GM21381 (cell line): ENCODE measurements at regions not wholly inside any gene's neighbourhood (a gene's known extent, or its start where the extent isn't known, plus 50 kb on each side); places are given as distances from the start of the nearest gene placed in this dataset.

Source experiments
- ATAC-seq: cut with Tn5 transposase; IDR thresholded peaks from one replicate; pipeline ENCODE4 v1.9.1; 2021; ENCODE audit warnings: mild to moderate bottlenecking, moderate library complexity; ENCODE audit not compliant: unreplicated experiment

DNA sequence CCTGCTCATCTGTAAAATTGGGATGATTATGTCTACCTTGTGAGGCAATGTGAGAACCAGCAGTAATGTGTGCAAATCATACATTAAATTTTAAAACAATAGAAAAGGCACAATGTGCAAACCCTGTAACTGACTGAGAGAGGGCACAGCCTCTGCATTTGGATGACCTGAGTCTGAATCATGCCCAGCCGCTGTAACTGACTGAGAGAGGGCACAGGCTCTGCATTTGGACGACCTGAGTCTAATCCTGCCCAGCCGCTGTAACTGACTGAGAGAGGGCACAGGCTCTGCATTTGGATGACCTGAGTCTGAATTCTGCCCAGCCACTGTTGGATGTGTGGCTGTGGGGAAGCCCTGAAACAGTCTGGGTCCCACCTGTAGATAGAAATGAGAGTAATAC, 351.5 kb upstream of the SHH start:
- ATAC-seq = no peak

DNA sequence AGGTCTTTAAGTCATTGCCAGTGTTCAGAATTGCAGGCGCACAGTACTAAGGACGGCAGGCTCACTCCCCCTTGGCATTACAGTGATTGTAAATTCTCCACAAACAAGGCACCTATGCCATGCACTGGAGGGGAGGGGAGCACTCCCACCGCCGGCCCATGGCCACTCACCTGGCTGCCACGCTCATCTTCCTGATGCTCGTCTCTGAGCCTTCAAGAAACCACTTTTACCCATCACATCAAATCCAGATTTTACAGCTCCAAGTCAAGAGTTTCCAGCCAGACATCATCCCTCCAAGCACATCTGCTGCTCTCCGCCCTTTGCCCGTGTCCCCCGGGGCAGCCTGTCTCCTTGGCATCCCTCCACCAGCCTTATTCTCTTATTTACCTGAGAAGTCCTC, 350.2 kb upstream of the SHH start:
- ATAC-seq = no peak

DNA sequence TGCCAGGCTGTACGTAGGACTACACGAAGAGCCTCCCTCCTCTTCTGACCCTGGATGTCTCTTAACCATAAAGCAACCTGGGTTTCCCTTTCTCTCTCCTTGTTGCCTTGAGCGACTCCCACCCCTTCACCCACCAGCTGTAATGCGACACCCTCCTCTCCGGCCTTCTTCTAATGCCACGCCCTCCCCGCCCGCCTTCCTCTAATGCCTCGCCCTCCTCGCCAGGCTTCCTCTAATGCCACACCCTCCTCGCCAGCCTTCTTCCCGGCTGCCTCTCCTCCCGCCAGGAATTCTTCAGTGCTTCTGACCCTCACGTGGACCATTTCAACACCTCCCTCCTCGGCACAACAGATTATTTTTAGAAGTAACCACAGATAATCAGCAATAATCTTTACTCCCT, 348.5 kb upstream of the SHH start:
- ATAC-seq = no peak

DNA sequence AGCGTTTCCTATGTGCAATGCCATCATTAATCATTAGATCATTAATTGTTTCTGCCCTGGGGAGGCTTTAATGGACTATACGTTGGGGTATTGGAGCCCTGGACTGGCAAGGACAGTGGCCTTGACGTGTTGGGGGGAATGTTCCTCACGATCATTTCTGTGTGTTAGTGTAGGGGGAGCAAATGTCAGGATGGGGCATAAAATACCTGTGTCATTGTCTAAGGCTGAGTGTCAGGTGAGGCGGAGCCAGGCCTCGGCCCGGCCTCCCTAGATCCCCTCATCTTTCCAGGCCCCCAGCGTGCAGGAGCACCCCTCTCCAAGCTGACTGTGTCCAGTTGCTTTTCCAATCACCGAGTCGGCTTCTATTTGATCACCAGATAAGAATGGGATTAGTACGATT, 346.4 kb upstream of the SHH start:
- no peak for ATAC-seq

DNA sequence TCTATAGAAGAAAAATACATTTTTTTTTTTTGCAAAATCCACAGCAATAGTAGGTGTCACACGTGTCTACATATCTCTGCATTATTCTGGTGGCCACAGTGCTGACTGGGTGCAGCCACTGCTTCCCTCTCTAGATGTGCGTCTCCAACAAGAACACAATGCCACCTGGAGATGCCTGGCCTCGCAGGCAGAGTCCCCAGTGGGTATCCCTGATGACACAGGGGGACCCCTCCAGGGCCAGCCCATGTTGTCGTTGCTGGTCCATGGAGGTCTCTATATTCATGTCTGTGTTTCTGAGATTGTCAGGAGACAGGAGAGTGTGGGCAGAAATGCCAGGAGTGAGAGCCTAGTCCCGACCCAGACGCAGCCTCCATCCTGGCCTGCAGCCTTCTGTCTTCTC, 345.9 kb upstream of the SHH start:
- ATAC-seq = no peak

DNA sequence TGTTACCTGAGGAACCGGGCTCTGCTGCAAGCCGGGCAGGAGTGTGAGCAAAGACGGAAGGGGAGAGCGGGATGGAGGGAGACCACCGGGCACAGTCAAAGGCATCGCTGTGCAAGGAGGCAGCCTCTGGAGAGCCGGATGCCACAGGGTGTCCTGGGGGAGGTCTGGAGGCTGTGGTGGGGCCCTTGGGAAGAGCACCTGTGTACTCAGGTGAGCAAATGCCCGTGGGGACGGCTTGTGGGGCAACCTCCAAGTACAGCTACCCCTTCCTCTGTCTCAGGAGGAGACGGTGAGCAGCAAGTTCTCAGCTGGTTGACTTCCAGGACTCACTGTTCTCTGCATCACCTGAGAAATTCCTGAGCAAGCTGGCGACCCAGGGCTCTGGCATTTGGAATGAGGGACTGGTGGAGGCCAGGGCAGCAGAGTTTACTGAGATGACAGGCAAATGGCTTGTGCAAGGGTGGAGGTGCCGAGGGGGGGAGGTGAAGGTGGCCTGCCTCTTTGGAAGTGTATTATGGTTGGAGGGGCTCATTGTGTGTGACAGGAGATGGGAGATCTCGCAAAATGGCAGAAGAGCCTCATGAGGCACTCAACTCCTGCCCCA, 345.2 kb upstream of the SHH start:
- no peak for ATAC-seq

DNA sequence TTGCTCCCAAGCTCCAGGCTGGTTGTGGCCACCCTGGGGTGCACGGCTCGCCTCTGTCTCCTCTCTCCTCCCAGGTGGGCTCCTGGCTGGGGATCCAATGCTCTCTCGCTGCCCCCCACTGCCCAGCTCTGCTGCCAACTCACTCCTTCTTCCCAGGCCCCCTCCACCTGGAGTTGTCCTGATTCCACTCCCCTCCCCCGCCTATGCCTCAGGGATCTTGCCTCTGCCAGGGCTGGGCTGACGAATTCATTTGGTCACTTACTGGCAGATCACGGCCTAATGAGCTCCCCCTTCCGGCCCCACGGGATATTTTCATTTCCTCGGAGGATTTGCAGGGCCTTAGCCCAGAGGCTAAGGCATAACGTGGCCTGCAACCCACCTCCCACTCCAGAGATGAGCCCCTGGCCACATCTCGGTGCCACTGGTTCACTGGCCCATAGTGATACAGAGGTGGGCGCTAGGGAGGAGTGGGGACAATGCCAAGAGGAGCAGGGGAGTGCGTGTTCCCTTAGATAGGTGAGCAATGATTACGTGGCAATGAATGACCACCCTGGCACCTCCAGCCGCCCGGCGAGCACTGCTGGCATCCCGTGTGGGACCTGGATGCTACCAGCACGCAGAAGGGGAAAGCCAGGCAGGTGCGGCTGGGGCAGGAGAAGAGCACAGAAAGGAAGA, 344.6 kb upstream of the SHH start:
- ATAC-seq = no peak

DNA sequence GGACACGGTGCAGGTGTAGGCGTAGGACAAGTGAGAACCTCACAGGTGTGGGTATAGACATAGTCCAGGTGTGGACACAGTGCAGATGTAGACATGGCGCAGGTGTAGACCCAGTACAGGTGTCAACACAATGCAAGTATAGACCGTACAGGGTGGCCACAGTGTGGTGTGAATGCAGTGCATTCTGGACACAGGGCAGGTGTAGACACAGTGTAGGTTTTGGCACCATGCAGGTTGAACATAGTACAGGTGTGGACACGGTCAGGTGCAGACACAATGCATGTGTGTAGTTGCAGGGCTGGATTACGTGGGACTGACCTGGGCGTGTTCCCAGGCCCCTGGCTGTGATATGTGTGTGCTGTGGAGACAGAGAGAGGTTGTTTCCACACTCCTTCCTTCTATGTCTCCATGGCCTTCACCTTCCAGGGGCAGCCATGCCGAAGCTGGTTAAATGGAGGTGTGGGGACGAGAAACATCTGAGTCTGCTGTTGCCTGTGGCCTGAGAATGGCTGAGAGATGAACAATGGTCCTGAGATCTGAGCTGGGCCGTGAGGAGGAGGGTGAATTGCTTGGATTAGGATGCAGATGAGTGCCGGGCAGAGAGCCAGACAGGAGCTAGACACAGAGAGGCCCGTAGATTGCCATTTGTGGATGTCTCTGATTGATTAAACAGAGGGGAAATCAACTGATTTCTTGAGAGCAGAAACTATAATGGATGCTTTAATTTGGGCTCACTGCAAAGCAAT, 343.9 kb upstream of the SHH start:
- ATAC-seq = no peak

DNA sequence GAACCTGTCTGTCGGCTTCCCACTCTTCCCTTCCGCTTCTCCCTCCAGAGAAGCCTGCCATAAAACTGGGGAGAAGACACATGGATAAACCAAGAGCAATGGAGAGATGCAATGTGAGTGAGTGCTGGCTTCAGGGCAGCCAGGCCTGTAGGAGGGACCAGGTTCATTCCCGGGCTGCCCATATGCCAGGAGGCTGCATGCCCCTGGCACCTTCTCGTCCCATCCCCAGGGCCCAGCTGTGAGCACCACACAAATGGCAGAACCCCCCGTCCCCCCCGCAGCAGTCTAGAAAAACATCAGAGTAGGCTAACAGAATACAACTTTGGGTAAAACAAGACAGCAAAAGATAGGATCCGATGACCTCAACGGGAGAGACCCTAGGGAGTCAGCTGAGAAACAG, 341.3 kb upstream of the SHH start:
- no peak for ATAC-seq

DNA sequence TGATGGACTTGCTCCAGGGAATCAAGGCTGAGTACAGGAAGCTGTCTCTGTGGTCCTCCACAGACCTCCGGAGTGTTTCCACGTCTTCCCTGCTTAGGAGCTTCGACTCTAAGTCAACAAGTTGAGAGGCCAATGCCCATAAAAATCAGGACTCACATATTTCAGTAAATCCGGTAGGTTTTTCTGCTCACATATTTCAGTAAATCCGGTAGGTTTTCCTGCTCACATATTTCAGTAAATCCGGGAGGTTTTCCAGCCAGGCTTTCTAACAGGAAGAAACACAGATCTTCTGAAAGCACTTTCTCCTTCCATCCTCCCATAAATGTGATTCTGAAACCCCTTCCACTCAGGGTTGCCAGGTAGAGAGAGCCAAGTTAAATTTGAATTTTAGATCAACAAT, 340.1 kb upstream of the SHH start:
- no peak for ATAC-seq

DNA sequence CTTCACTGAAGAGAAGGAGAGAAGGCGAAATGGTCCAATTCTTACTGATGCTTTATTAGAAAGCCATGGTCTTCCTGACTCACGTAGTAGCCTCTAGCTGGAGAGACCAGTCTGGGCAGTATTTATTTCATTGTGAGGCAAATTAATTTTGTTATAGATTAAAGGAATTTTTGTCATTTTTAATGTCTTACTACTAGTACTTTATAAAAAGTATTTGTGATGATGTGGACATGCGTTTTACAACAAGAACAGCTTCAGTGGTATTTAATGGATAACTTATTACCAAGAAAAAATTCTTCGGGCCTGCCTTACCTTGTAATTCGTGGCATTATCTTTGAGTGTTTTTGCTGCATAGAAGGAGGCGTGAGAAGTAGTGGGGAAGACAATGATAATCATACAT, 339.4 kb upstream of the SHH start:
- ATAC-seq = no peak

DNA sequence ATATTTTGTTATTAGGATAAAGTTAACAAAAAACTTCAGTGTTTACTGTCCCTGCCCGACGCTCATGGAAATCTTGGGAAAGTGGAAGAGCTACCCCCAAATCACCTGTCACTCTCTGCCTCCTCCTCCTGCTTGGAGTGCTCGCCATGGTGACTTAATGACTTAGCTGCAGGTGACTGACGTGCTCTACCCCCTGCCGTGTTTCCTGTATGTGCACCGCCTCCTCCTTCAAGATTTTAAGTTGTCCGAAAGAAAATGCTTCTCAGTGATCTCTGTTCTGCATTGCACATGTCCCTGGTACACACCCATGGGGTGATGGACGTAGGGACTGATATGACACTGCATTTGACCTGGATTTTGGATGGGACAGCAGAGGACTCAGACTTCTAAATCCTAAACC, 338.8 kb upstream of the SHH start:
- no peak for ATAC-seq

DNA sequence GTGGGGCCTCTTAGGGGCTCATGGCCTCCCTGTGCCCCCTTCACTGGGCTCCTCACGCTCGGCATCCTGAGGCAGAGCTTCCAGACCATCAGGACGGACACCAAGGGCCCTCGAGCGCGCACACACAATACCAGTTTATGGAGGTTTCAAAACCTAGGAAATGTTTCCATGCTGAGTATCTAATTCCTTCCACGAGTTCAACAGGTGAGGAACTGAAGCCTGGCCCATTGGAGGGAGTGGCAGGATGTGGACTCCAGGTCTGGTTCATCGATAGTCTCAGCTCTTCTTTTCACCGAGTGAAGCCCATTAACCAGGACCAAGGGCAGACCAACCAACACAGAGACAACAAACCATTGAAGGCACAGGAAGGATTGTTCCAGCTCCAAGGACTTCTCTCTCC, 336.7 kb upstream of the SHH start:
- ATAC-seq = no peak

DNA sequence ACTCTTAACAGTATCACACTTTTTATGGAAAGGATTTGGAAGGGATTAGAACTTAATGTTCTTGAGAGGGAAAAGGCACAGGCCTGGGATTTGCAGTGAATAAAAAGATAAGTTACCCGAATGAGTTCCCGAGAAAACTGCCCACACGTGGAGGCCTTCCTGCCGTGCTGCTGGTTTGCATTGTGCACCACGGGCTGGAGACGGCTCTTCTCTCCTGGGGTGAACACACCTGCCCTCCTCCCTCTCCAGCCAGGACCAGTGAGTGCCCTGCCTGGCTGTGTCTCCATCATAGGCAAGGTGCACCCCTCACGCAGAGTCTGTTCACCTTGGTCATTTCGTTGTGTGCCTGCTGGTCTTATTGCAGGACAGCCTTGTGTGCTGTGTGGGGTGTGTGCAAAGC, 336.3 kb upstream of the SHH start:
- no peak for ATAC-seq

DNA sequence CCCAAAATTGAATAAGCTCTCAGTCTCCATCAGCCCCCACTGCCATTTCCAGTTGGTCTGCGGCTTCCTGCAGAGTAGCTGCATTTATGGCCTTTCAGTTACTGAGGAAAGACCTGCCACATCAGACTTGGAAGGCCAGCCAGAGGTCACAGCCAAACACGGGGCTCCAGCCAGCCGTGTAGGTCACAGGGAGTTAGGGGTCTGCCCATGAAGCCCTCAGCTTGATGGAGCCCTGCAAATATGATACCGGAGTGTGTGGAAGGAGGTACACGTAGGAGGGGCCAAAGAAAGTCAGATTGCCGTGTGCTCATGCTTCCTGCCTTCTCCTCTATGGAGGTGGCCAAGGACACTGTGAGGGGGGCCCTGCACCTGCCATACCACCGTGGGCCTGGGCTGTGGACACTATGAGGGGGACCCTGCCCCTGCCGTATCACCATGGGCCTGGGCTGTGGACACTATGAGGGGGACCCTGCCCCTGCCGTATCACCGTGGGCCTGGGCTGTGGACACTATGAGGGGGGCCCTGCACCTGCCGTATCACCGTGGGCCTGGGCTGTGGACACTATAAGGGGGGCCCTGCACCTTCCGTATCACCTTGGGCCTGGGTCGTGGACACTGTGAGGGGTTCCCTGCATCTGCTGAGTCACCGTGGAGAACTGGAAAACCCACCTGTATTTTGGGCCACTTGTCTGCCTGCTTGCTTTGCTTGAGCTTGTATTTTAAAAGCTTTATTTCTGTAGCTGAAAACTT, 335.7 kb upstream of the SHH start:
- no peak for ATAC-seq

DNA sequence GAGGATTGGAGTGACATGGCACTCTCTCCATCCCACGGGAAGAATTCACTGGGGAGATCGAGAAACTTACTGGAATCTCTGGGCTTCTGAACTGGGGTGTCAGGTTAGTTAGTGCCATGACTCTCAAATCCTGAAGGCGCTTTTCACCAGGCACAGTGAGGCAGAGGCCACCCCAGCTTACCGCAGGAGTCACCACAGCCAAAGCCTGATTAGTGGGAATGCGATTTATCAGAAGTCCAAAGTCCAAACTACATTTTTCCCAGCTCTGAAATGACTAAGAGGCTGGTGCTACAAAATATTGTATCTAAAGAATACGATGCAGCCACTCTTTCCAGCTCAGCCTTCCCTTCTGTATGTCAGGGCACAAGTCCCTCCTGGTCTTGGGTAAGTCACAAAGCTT, 334.8 kb upstream of the SHH start:
- no peak for ATAC-seq

DNA sequence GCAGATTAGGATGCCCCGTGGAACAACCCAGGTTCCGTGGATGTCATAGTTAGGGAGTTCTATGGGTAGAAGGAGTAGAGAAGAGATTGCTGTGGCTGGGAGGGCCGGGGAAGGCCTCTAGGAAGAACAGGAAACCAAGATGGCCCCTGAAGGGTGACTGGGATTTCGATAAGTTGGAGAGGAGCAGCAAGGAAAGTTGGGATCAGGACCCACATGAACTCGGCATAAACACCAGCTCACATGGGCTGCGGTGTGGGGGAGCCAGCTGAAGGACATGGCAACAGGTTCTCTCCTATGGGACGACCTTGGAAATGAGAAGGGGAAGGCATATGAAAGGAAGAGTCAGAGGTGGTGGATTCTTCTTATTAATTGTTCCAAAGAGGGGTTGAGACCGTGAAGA, 333.7 kb upstream of the SHH start:
- ATAC-seq = no peak

DNA sequence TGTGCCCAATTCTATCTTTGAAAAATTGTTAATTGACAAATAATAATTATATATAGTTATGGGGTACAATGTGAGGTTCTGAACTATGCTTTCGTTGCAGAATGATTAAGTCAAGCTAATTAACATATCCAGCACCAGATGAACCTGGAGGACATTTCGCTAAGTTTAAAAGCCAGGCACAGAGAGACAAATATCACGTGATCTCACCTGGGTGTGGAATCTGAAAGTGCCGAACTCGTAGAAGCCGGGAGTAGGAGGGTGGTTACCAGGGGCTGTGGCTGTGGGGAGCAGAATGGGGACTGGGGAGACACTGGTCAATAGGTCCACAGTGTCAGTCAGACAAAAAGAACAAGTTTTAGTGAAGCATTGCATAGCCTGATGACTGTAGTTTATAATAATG, 332.9 kb upstream of the SHH start:
- no peak for ATAC-seq

DNA sequence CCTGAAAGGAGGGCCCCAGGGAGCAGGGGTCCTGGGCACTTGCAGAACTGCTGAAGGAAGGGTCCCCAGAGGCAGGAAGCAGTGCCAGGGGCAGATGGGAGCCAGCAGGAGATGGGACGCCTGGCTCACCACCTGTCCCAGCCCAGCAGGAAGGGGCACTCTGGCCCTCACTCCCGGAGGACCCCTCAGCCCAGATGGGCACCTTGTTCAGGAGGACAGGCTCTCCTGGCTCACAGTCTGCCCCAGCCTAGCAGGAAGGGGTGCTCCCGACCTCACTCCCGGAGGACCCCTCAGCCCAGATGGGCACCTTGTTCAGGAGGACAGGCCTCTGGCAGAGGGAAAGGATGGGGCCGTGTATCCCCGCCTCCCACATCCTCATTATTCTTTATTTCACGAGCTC, 331.4 kb upstream of the SHH start:
- ATAC-seq = no peak

DNA sequence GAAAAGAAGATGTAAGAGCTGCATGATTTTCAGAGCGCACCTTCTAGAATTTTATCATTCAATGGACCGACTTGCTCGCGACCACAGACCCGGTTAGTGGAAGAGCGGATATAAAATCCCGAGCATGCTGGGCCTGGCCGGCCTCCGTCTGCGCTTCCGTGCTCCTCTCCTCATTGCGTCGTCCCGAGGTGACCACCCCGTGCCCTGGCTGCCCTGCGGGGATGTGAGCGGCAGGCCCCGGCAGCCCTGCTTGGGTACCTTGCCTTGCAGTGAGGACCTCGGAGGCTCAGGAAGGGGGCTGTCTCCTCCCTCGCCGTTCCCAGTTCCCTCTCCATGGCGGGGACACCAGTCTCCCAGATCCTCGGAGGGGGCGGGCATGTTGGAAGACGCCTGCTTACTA, 330.9 kb upstream of the SHH start:
- ATAC-seq = no peak

DNA sequence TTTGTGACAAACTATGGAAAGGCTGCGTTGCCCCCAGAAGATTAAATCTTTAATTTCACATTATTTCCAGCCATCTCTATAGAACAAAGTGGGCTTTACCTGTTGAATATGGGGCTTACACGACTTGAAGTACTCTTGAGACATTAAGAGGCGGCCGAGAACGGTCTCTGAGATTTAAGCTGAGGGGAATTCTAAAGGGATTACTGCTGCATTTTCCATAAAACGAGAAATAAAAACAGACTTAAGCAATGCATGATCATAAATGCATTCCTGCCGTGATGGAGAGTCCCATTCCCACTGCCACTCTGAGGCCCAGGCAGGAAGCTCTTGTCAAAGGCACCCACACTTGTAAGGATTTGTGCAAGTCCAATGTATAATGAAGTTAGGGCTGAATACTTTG, 329.7 kb upstream of the SHH start:
- ATAC-seq = no peak

DNA sequence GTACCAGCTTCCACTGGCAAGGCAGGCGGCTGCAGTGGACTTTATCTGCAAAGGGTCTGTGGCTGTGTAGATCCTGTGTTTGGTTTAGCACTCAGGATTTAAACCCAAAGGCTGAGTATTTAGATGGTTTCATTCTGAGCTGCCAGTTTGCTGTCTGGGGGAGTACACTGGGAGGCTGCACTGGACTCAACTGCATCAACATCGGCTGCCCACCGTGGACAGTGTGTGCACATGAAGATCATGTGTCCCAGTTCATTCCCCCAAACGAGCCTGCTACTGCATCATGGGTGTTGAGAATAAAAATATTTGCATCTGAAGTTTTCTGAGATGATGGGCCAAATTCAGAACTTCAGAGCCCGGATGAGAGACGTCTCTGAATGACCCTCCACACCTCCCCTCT, 328.6 kb upstream of the SHH start:
- no peak for ATAC-seq
